ENCODE measurements at regions not wholly inside any gene's neighbourhood (a gene's known extent, or its start where the extent isn't known, plus 50 kb on each side); places are given as distances from the start of the nearest gene placed in this dataset.

GRCh38 chr5:110032376-110032775, 342.6 kb downstream of the MAN2A1 start:
- in situ Hi-C loops (cut with HindIII; ENCODE audit: low pct_unique_long_range_greater_than_20kb, low sequenced_read_pairs): no loop called here
- intact Hi-C loops (cut with micrococcal nuclease; ENCODE audit: unreplicated experiment): no loop called here
- CTCF ChIA-PET: no interaction called here

GRCh38 chr5:110034056-110034600, 344.4 kb downstream of the MAN2A1 start:
- in situ Hi-C loops (cut with HindIII; ENCODE audit: low pct_unique_long_range_greater_than_20kb, low sequenced_read_pairs): no loop called here
- no peak for TF ChIP-seq POLR2AphosphoS5 (IDR thresholded peaks at IDR 0.05; ENCODE audit: low read depth, low read length)
- TF ChIP-seq TCF7L2 (IDR thresholded peaks at IDR 0.05; ENCODE audit: low read depth, low read length): no peak
- no peak for TF ChIP-seq CTCF (IDR thresholded peaks at IDR 0.05)
- no peak for TF ChIP-seq SIN3A (IDR thresholded peaks at IDR 0.05; ENCODE audit: borderline replicate concordance, insufficient read depth, low read depth, low read length)
- no peak for TF ChIP-seq REST (IDR thresholded peaks at IDR 0.05; ENCODE audit: insufficient read depth in 1 of 2, low read depth in 2 of 2, low read length in 1 of 2)
- Histone ChIP-seq H3K27ac (ENCODE audit: low read length) (no peak overlapping the region), H3K9me3 (ENCODE audit: control insufficient read depth, insufficient read depth, low read depth, low read length) (no peaks in the 10 kb centered on the region), H3K27me3 (ENCODE audit: control insufficient read depth, insufficient read depth, low read length) (no peaks in the 10 kb centered on the region), H3K4me3 (ENCODE audit: low read depth in 2 of 2, low read length in 2 of 2) (no peak overlapping the region), H3K4me1 (ENCODE audit: control insufficient read depth, insufficient read depth, low read length) (no peaks in the 10 kb centered on the region), H3K36me3 (ENCODE audit: control insufficient read depth, insufficient read depth, low read length) (no peaks in the 10 kb centered on the region)
- ChIA-PET CTCF (no interaction called here), POLR2A (interaction anchor here (0.6 kb wide), 1 partner anchor 41 kb away, joined by 3 read pairs; no protein-coding TSS in a partner anchor)
- no peak for ATAC-seq
- DNase-seq (ENCODE audit: low read depth, low spot score): no peak
- intact Hi-C loops (cut with micrococcal nuclease; ENCODE audit: unreplicated experiment): no loop called here
- BruUV-seq (replicated peaks): no TSS peak

More at GRCh38 chr5:110032376-110032775, 342.6 kb downstream of the MAN2A1 start:
- BruUV-seq (replicated peaks): no TSS peak
- no peak overlapping the region for H3K27ac ChIP-seq (ENCODE audit: low read length)
- ATAC-seq: no peak
- POLR2A ChIA-PET: no interaction called here
- DNase-seq (ENCODE audit: low read depth, low spot score): no peak
- H3K27me3 ChIP-seq (ENCODE audit: control insufficient read depth, insufficient read depth, low read length): no peaks in the 10 kb centered on the region
- no peaks in the 10 kb centered on the region for H3K4me1 ChIP-seq (ENCODE audit: control insufficient read depth, insufficient read depth, low read length)
- no peaks in the 10 kb centered on the region for H3K36me3 ChIP-seq (ENCODE audit: control insufficient read depth, insufficient read depth, low read length)
- no peak overlapping the region for H3K4me3 ChIP-seq (ENCODE audit: low read depth in 2 of 2, low read length in 2 of 2)
- TF ChIP-seq POLR2AphosphoS5 (IDR thresholded peaks at IDR 0.05; ENCODE audit: low read depth, low read length): no peak
- TF ChIP-seq CTCF (IDR thresholded peaks at IDR 0.05): no peak
- no peak for TF ChIP-seq TCF7L2 (IDR thresholded peaks at IDR 0.05; ENCODE audit: low read depth, low read length)
- TF ChIP-seq REST (IDR thresholded peaks at IDR 0.05; ENCODE audit: insufficient read depth in 1 of 2, low read depth in 2 of 2, low read length in 1 of 2): no peak
- no peak for TF ChIP-seq SIN3A (IDR thresholded peaks at IDR 0.05; ENCODE audit: borderline replicate concordance, insufficient read depth, low read depth, low read length)
- no peaks in the 10 kb centered on the region for H3K9me3 ChIP-seq (ENCODE audit: control insufficient read depth, insufficient read depth, low read depth, low read length)

Measured in Panc1 (cell line).